Lung (tissue), 11 donors: ENCODE measurements at regions not wholly inside any gene's neighbourhood (a gene's known extent, or its start where the extent isn't known, plus 50 kb on each side); places are given as distances from the start of the nearest gene placed in this dataset.

Experiments
- ATAC-seq: fragments of 200-7000 bp; cut with Tn5 transposase; one replicate; pipeline ENCODE4 v1.9.1; 2020; ENCODE audit warnings: moderate number of reproducible peaks; ENCODE audit not compliant: insufficient read depth, low FRiP score
- DNase-seq, 3 donors: peaks; one replicate each; pipeline ENCODE4 v3.0.0-alpha.2; 2013 to 2017
- H3K27ac ChIP-seq, 2 donors: one replicate each; pipeline ENCODE4 v1.5.1; 2013; ENCODE audit warnings: mild to moderate bottlenecking in 2 of 2, moderate library complexity in 2 of 2, control low read depth in 1 of 2, inconsistent platforms in 1 of 2, low read depth in 1 of 2, low read length in 1 of 2
- H3K27me3 ChIP-seq, 3 donors: one replicate each; pipeline ENCODE4 v1.5.1; 2013; ENCODE audit warnings: low read length in 2 of 3; ENCODE audit not compliant: control insufficient read depth in 3 of 3, insufficient read depth in 3 of 3
- H3K36me3 ChIP-seq, 4 donors: one replicate each; pipeline ENCODE4 v1.5.1; 2013; ENCODE audit warnings: low read length in 4 of 4, mild to moderate bottlenecking in 1 of 4, moderate library complexity in 1 of 4; ENCODE audit not compliant: control insufficient read depth in 4 of 4, insufficient read depth in 4 of 4
- H3K4me1 ChIP-seq, 5 donors: one replicate each; pipeline ENCODE4 v1.5.1; 2013; ENCODE audit warnings: low read length in 5 of 5, mild to moderate bottlenecking in 2 of 5, moderate library complexity in 1 of 5; ENCODE audit not compliant: control insufficient read depth in 5 of 5, insufficient read depth in 5 of 5
- H3K4me3 ChIP-seq: one replicate; pipeline ENCODE4 v1.5.1; 2013; ENCODE audit warnings: mild to moderate bottlenecking, control low read depth, moderate library complexity
- H3K9ac ChIP-seq, 2 donors: one replicate each; pipeline ENCODE4 v1.5.1; 2013; ENCODE audit warnings: low read length in 2 of 2, control low read depth in 1 of 2; ENCODE audit not compliant: insufficient read depth in 1 of 2
- H3K9me3 ChIP-seq, 4 donors: one replicate each; pipeline ENCODE4 v1.5.1; 2013; ENCODE audit warnings: low read length in 3 of 4, mild to moderate bottlenecking in 1 of 4, moderate library complexity in 1 of 4; ENCODE audit not compliant: control insufficient read depth in 4 of 4, insufficient read depth in 3 of 4
- WGBS, 2 donors: extraction: QIAGEN DNeasy Blood & Tissue Kit; methylation state at CpG; one replicate each; pipeline ENCODE4 v1.1.7; 2013; 5-methylcytosine and 5-hydroxymethylcytosine counted together
- TF ChIP-seq, protein P1 (sequence below): IDR thresholded peaks from 2 replicates; pipeline ENCODE4 v1.5.1; 2012; ENCODE audit warnings: mild to moderate bottlenecking; ENCODE audit errors: control extremely low read depth, extremely low read depth
- donor health status: control.
- donor health status: control.
- donor health status: Bipolar disorder and iron deficiency.
- donor health status: healthy.
- donor health status: DM: yes; HTN: yes; CAD: no.

GRCh38 chr6:121748376-121748775 is 312.9 kb downstream of the GJA1 start:
- no peaks in the 10 kb centered on the region for H3K27me3 ChIP-seq
- no peaks in the 10 kb centered on the region for H3K9me3 ChIP-seq
- H3K4me3 ChIP-seq = no peak overlapping the region
- TF ChIP-seq, protein P1, sequence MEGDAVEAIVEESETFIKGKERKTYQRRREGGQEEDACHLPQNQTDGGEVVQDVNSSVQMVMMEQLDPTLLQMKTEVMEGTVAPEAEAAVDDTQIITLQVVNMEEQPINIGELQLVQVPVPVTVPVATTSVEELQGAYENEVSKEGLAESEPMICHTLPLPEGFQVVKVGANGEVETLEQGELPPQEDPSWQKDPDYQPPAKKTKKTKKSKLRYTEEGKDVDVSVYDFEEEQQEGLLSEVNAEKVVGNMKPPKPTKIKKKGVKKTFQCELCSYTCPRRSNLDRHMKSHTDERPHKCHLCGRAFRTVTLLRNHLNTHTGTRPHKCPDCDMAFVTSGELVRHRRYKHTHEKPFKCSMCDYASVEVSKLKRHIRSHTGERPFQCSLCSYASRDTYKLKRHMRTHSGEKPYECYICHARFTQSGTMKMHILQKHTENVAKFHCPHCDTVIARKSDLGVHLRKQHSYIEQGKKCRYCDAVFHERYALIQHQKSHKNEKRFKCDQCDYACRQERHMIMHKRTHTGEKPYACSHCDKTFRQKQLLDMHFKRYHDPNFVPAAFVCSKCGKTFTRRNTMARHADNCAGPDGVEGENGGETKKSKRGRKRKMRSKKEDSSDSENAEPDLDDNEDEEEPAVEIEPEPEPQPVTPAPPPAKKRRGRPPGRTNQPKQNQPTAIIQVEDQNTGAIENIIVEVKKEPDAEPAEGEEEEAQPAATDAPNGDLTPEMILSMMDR = no peak
- no peak for ATAC-seq
- H3K4me1 ChIP-seq = no peaks in the 10 kb centered on the region
- WGBS, 2 donors = 71 to 76% methylated on average over 4 of the region's 4 CpGs
- H3K9ac ChIP-seq = no peak overlapping the region
- no peak for DNase-seq
- H3K36me3 ChIP-seq = no peaks in the 10 kb centered on the region
- no peak overlapping the region for H3K27ac ChIP-seq

DNA sequence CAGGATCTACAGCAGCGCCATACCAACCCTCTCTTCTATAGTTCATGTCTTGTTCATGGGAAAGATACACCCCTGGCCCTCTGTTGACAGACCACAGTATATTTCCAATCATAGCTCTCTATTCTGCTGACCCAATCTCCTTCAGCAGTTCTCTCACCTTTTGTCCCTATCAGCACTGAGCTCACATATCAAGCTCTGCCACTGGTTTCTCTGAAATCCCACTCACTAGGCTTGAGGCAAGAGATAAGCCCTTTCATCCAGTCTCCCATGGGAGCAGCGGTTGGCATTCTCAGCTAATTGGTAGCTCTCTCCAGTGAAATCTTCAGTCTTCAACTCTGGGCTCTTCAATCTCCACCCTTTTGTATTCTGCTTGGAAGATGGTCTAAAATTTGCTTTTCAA is 313.4 kb downstream of the GJA1 start:
- TF ChIP-seq, protein P1 = no peak
- 95 to 97% methylated on average over 2 of the region's 2 CpGs for WGBS, 2 donors
- ATAC-seq = no peak
- no peaks in the 10 kb centered on the region for H3K9me3 ChIP-seq
- no peak overlapping the region for H3K9ac ChIP-seq
- H3K4me3 ChIP-seq = no peak overlapping the region
- H3K36me3 ChIP-seq = no peaks in the 10 kb centered on the region
- no peak overlapping the region for H3K27ac ChIP-seq
- DNase-seq = no peak
- H3K4me1 ChIP-seq = no peaks in the 10 kb centered on the region
- H3K27me3 ChIP-seq = no peaks in the 10 kb centered on the region

DNA sequence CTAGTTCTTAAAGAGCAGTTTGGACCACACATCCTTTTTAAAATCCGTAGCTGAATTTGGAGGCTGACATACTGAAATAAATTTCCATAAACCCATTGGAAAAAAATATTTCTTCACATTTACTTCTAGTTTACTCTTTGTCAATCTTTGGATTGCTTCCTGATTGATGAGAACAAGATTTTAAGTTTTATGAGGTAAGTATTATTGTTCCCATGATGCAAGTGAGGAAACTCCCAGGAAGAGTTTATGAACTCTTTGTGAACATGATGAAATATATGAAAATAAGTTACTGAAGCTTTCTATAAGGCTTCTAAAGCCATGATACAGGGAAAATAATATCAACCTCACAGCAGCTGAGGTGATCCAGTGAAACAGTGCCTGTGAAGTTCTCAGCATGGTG is 320.0 kb downstream of the GJA1 start:
- no peaks in the 10 kb centered on the region for H3K9me3 ChIP-seq
- no peaks in the 10 kb centered on the region for H3K4me1 ChIP-seq
- no peak overlapping the region for H3K27ac ChIP-seq
- no peak for DNase-seq
- H3K4me3 ChIP-seq = no peak overlapping the region
- no peaks in the 10 kb centered on the region for H3K27me3 ChIP-seq
- TF ChIP-seq, protein P1 = no peak
- WGBS, 2 donors = 97% methylated on average over 1 of the region's 1 CpG
- no peaks in the 10 kb centered on the region for H3K36me3 ChIP-seq
- H3K9ac ChIP-seq = no peak overlapping the region
- no peak for ATAC-seq

GRCh38 chr6:121756666-121757065 is 321.2 kb downstream of the GJA1 start:
- TF ChIP-seq, protein P1 = no peak
- ATAC-seq = no peak
- Histone ChIP-seq H3K27me3 (no peaks in the 10 kb centered on the region), H3K9me3 (no peaks in the 10 kb centered on the region), H3K27ac (no peak overlapping the region), H3K36me3 (no peaks in the 10 kb centered on the region), H3K9ac (no peak overlapping the region), H3K4me1 (no peaks in the 10 kb centered on the region), H3K4me3 (no peak overlapping the region)
- DNase-seq = no peak
- 79 to 89% methylated on average over 1 of the region's 1 CpG for WGBS, 2 donors
